H1 (cell line): ENCODE measurements at regions not wholly inside any gene's neighbourhood (a gene's known extent, or its start where the extent isn't known, plus 50 kb on each side); places are given as distances from the start of the nearest gene placed in this dataset.

ENCODE experiments used
- CTCF ChIA-PET: fragments of 300-600 bp; sonication (Branson Sonifier 250); formaldehyde crosslinking; loops from one replicate; lab custom pipeline; 2021; ENCODE audit not compliant: partially characterized antibody; lab: Charles Lee
- POLR2A ChIA-PET: fragments of 300-600 bp; sonication (Branson Sonifier 250); formaldehyde crosslinking; loops from one replicate; lab custom pipeline; 2021; ENCODE audit warnings: inconsistent platforms; ENCODE audit not compliant: partially characterized antibody; lab: Charles Lee
- DNase-seq, 2 experiments: peaks; one replicate each; pipeline versions ENCODE4 v3.0.0 to v3.0.0-alpha.2; 2010 to 2022; ENCODE audit warnings: low spot score in 2 of 2, low read depth in 1 of 2, mixed read lengths in 1 of 2
- FAIRE-seq: peaks from 2 replicates; lab custom pipeline; 2011; peaks lifted over from hg19 to GRCh38; lab: Jason Lieb, UNC
- H2AFZ ChIP-seq: 2 replicates; pipeline ENCODE4 v1.8.1; 2012; ENCODE audit warnings: low read length, inconsistent platforms
- H2AK5ac ChIP-seq: 2 replicates; pipeline ENCODE4 v1.6.1; 2013; ENCODE audit warnings: low read depth, low read length
- H2BK120ac ChIP-seq: replicated peaks from 2 replicates; pipeline ENCODE3; 2013; ENCODE audit warnings: low read depth, low read length, inconsistent platforms
- H2BK12ac ChIP-seq: 2 replicates; pipeline ENCODE4 v1.6.1; 2013; ENCODE audit warnings: low read depth, low read length
- H2BK15ac ChIP-seq: 2 replicates; pipeline ENCODE4 v1.6.1; 2013; ENCODE audit warnings: low read length
- H2BK20ac ChIP-seq: 2 replicates; pipeline ENCODE4 v1.6.1; 2013; ENCODE audit warnings: low read length
- H2BK5ac ChIP-seq: 2 replicates; pipeline ENCODE4 v1.6.1; 2013; ENCODE audit warnings: low read depth, low read length
- H3K14ac ChIP-seq: 2 replicates; pipeline ENCODE4 v1.6.1; 2013; ENCODE audit warnings: inconsistent platforms; ENCODE audit not compliant: insufficient read length
- H3K18ac ChIP-seq: 2 replicates; pipeline ENCODE4 v1.6.1; 2013; ENCODE audit warnings: low read length; ENCODE audit errors: extremely low read depth
- H3K23ac ChIP-seq: 2 replicates; pipeline ENCODE4 v1.6.1; 2013; ENCODE audit warnings: inconsistent platforms; ENCODE audit not compliant: insufficient read length
- H3K23me2 ChIP-seq: 2 replicates; pipeline ENCODE4 v1.6.1; 2013; ENCODE audit warnings: low read depth, low read length
- H3K27ac ChIP-seq: 2 replicates; pipeline ENCODE4 v1.6.1; 2011; ENCODE audit warnings: low read depth, low read length, inconsistent platforms
- H3K27me3 ChIP-seq, 4 experiments: replicated peaks in 1 of 4; 1 replicate in 1 of 4; 2 replicates in 3 of 4; pipeline versions ENCODE4 v1.6.1 to v1.8.1; 2011 to 2013; ENCODE audit warnings: low read length in 3 of 4, mild to moderate bottlenecking in 3 of 4, inconsistent platforms in 2 of 4, mixed read lengths in 2 of 4, moderate library complexity in 1 of 4; ENCODE audit not compliant: control insufficient read depth in 3 of 4, insufficient read depth in 3 of 4; ENCODE audit errors: extremely low read depth in 1 of 4
- H3K36me3 ChIP-seq, 4 experiments: 2 replicates each; pipeline versions ENCODE4 v1.6.1 to v1.8.1; 2011 to 2013; ENCODE audit warnings: mild to moderate bottlenecking in 4 of 4, low read length in 3 of 4, moderate library complexity in 2 of 4, control low read depth in 1 of 4, inconsistent platforms in 1 of 4; ENCODE audit not compliant: insufficient read depth in 4 of 4, control insufficient read depth in 2 of 4
- H3K4ac ChIP-seq: replicated peaks from 2 replicates; pipeline ENCODE3; 2013; ENCODE audit warnings: low read length, low read depth, mixed read lengths, inconsistent platforms; ENCODE audit not compliant: insufficient read length
- H3K4me1 ChIP-seq, 4 experiments: replicated peaks in 1 of 4; 1 replicate in 1 of 4; 2 replicates in 3 of 4; pipeline versions ENCODE4 v1.6.1 to v1.8.1; 2011 to 2013; ENCODE audit warnings: low read length in 3 of 4, inconsistent platforms in 2 of 4, mixed read lengths in 1 of 4; ENCODE audit not compliant: insufficient read depth in 4 of 4, control insufficient read depth in 3 of 4
- H3K4me2 ChIP-seq, 2 experiments: 2 replicates each; pipeline versions ENCODE4 v1.6.1 to v1.8.1; 2011 to 2013; ENCODE audit warnings: low read depth in 2 of 2, low read length in 2 of 2, control low read depth in 1 of 2, inconsistent platforms in 1 of 2, mild to moderate bottlenecking in 1 of 2; ENCODE audit not compliant: insufficient read depth in 1 of 2
- H3K4me3 ChIP-seq, 4 experiments: fragments of 200-600, 300-600 bp in 1 of 4; sonication (generic), shearing (Covaris generic), sonication (Bioruptor Twin) in 1 of 4; 2 replicates each; pipeline versions ENCODE4 v1.5.1 to v1.8.1; 2011 to 2016; ENCODE audit warnings: low read length in 4 of 4, low read depth in 3 of 4, control low read depth in 2 of 4, inconsistent platforms in 2 of 4, mild to moderate bottlenecking in 2 of 4, mixed read lengths in 1 of 4, moderate library complexity in 1 of 4; ENCODE audit not compliant: insufficient read depth in 2 of 4; ENCODE audit errors: extremely low read depth in 1 of 4
- H3K56ac ChIP-seq: replicated peaks from 2 replicates; pipeline ENCODE3; 2013; ENCODE audit warnings: low read depth, mild to moderate bottlenecking, mixed read lengths, low read length, inconsistent platforms; ENCODE audit not compliant: insufficient read length
- H3K79me1 ChIP-seq: 2 replicates; pipeline ENCODE4 v1.6.1; 2013; ENCODE audit warnings: low read depth, low read length, control low read depth
- H3K79me2 ChIP-seq, 2 experiments: 2 replicates each; pipeline versions ENCODE4 v1.6.1 to v1.8.1; 2012 to 2013; ENCODE audit warnings: low read length in 2 of 2, mild to moderate bottlenecking in 2 of 2, inconsistent platforms in 1 of 2; ENCODE audit not compliant: insufficient read depth in 2 of 2, control insufficient read depth in 1 of 2
- H3K9ac ChIP-seq, 4 experiments: replicated peaks in 1 of 4; 1 replicate in 1 of 4; 2 replicates in 3 of 4; pipeline versions ENCODE4 v1.6.1 to v1.8.1; 2011 to 2013; ENCODE audit warnings: low read depth in 3 of 4, low read length in 3 of 4, control low read depth in 2 of 4, mild to moderate bottlenecking in 2 of 4, moderate library complexity in 2 of 4, inconsistent platforms in 1 of 4; ENCODE audit errors: extremely low read depth in 1 of 4
- H3K9me3 ChIP-seq, 2 experiments: 2 replicates each; pipeline versions ENCODE4 v1.6.1 to v1.8.1; 2012 to 2013; ENCODE audit warnings: mild to moderate bottlenecking in 2 of 2, moderate library complexity in 2 of 2, control low read depth in 1 of 2, inconsistent platforms in 1 of 2, low read depth in 1 of 2, low read length in 1 of 2, mixed read lengths in 1 of 2; ENCODE audit not compliant: insufficient read depth in 2 of 2
- H4K20me1 ChIP-seq, 2 experiments: replicated peaks in 1 of 2; 2 replicates each; pipeline versions ENCODE3 to v1.8.1; 2011 to 2013; ENCODE audit warnings: inconsistent platforms in 2 of 2, low read length in 2 of 2, mild to moderate bottlenecking in 1 of 2; ENCODE audit not compliant: insufficient read depth in 2 of 2, control insufficient read depth in 1 of 2
- H4K5ac ChIP-seq: 2 replicates; pipeline ENCODE4 v1.6.1; 2013; ENCODE audit warnings: low read length, low read depth, mixed read lengths, inconsistent platforms; ENCODE audit not compliant: insufficient read length
- H4K8ac ChIP-seq: 2 replicates; pipeline ENCODE4 v1.8.0; 2013; ENCODE audit warnings: mild to moderate bottlenecking, moderate library complexity, low read length, inconsistent platforms; ENCODE audit not compliant: insufficient read depth; ENCODE audit errors: extremely low read depth
- H4K91ac ChIP-seq: replicated peaks from 2 replicates; pipeline ENCODE3; 2013; ENCODE audit warnings: low read length, mixed read lengths, inconsistent platforms; ENCODE audit not compliant: insufficient read length
- CEBPB ChIP-seq: IDR thresholded peaks from 2 replicates; pipeline ENCODE4 v1.6.1; 2012; ENCODE audit warnings: low read depth, low read length
- JUN ChIP-seq: IDR thresholded peaks from 2 replicates; pipeline ENCODE4 v1.6.1; 2011; ENCODE audit warnings: low read depth, mild to moderate bottlenecking, improper control_type of control experiment, low read length
- KDM1A ChIP-seq: fragments of 200-600, 300-600 bp; sonication (generic); IDR thresholded peaks from 2 replicates; pipeline ENCODE4 v1.7.1; 2016; ENCODE audit warnings: mild to moderate bottlenecking, low read length, borderline replicate concordance
- MAFK ChIP-seq: IDR thresholded peaks from 2 replicates; pipeline ENCODE4 v1.6.1; 2012; ENCODE audit warnings: low read depth, mild to moderate bottlenecking, improper control_type of control experiment, low read length
- POU5F1 ChIP-seq: IDR thresholded peaks from 2 replicates; pipeline ENCODE4 v1.6.1; 2011; ENCODE audit warnings: low read depth, mild to moderate bottlenecking, low read length, moderate library complexity
- RNF2 ChIP-seq: fragments of 200-900, 300-1000 bp; sonication (generic); IDR thresholded peaks from 2 replicates; pipeline ENCODE4 v1.7.1; 2016; ENCODE audit warnings: borderline replicate concordance, low read depth, mild to moderate bottlenecking, antibody characterized with exemption, low read length; ENCODE audit not compliant: poor library complexity, severe bottlenecking; ENCODE audit errors: missing control alignments
- RXRA ChIP-seq: IDR thresholded peaks from 2 replicates; pipeline ENCODE4 v1.6.1; 2011; ENCODE audit warnings: low read depth, mild to moderate bottlenecking, low read length, moderate library complexity; ENCODE audit not compliant: insufficient read depth
- SAP30 ChIP-seq: fragments of 300-600 bp; sonication (generic); IDR thresholded peaks from 2 replicates; pipeline ENCODE4 v1.7.1; 2012; ENCODE audit warnings: low read length, moderate library complexity, mild to moderate bottlenecking, inconsistent platforms; ENCODE audit not compliant: insufficient read depth, insufficient replicate concordance
- SP1 ChIP-seq: IDR thresholded peaks from 2 replicates; pipeline ENCODE4 v1.6.1; 2011; ENCODE audit warnings: low read depth, low read length
- SP4 ChIP-seq: IDR thresholded peaks from 2 replicates; pipeline ENCODE4 v1.6.1; 2012; ENCODE audit warnings: low read length, inconsistent platforms
- SRF ChIP-seq: IDR thresholded peaks from 2 replicates; pipeline ENCODE4 v1.6.1; 2011; ENCODE audit warnings: mild to moderate bottlenecking, low read depth, low read length, moderate library complexity
- TCF12 ChIP-seq: IDR thresholded peaks from 2 replicates; pipeline ENCODE4 v1.6.1; 2011; ENCODE audit warnings: low read depth, mild to moderate bottlenecking, low read length
- TEAD4 ChIP-seq: IDR thresholded peaks from 2 replicates; pipeline ENCODE4 v1.6.1; 2012; ENCODE audit warnings: low read depth, low read length, inconsistent platforms, mixed read lengths
- YY1 ChIP-seq: IDR thresholded peaks from 2 replicates; pipeline ENCODE4 v1.6.1; 2011; ENCODE audit warnings: low read depth, mild to moderate bottlenecking, low read length
- ZNF274 ChIP-seq: IDR thresholded peaks from 2 replicates; pipeline ENCODE4 v1.7.0; 2012; ENCODE audit warnings: low read length, borderline replicate concordance; ENCODE audit errors: extremely low read depth
- WGBS, 2 experiments: shearing (Covaris generic) in 1 of 2; methylation state at CpG; one replicate each; pipeline versions ENCODE4 v1.1.6 to v1.1.7; 2013 to 2015; ENCODE audit warnings: low lambda C conversion rate in 2 of 2, mixed read lengths in 2 of 2, inconsistent platforms in 1 of 2, low coverage in 1 of 2, missing lambda C conversion rate in 1 of 2; ENCODE audit not compliant: insufficient replicate concordance in 2 of 2, insufficient coverage in 1 of 2, insufficient read length in 1 of 2; ENCODE audit errors: extremely low coverage in 1 of 2, missing lambda C conversion rate in 1 of 2; 5-methylcytosine and 5-hydroxymethylcytosine counted together

DNA sequence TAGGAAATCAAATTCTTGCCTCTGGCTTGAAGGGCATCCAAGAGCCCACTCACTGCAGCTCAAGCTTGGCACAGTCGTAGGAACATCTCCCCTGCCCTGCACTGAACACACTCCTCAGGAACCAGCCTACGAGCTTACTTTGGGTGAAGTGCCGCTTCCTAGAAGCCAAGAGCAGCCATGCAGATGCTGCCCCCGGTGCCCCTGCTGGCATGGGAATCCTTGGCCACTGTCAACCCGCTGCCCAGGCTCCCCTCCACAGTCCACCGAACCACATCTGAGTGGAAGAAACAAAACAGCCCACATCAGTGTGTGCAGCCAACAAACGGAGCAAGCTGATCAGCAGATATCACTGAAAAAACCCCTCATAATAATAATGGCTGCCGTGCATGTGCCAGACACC, 89.8 kb downstream of the TMEM215 start:
- no peaks in the 10 kb centered on the region for H3K9me3 ChIP-seq
- H2AK5ac ChIP-seq = no peak overlapping the region
- H2BK15ac ChIP-seq = no peak overlapping the region
- no peak overlapping the region for H3K27ac ChIP-seq
- H4K20me1 ChIP-seq = no peaks in the 10 kb centered on the region
- POLR2A ChIA-PET = no interaction called here
- H2BK12ac ChIP-seq = no peak overlapping the region
- no peak for FAIRE-seq
- 92% methylated on average over 8 of the region's 8 CpGs; no CpG with 5 or more reads in 1 of the 2 experiments for WGBS, 2 experiments
- no peak overlapping the region for H3K14ac ChIP-seq
- H3K9ac ChIP-seq = no peak overlapping the region
- H3K4me3 ChIP-seq = no peak overlapping the region
- H2AFZ ChIP-seq = no peak overlapping the region
- H3K79me1 ChIP-seq = no peaks in the 10 kb centered on the region
- no peak overlapping the region for H4K8ac ChIP-seq
- H3K4me1 ChIP-seq = no peaks in the 10 kb centered on the region
- no peak overlapping the region for H2BK20ac ChIP-seq
- H3K23me2 ChIP-seq = no peaks in the 10 kb centered on the region; the same call in 1 of the 2 replicates
- H3K4me2 ChIP-seq = no peak overlapping the region
- H3K18ac ChIP-seq = no peak overlapping the region
- no peaks in the 10 kb centered on the region for H3K27me3 ChIP-seq
- H2BK5ac ChIP-seq = no peak overlapping the region
- no peak for DNase-seq
- H3K56ac ChIP-seq = no peak overlapping the region
- no peak overlapping the region for H2BK120ac ChIP-seq
- CTCF ChIA-PET = interaction anchor here (1.2 kb wide), 1 partner anchor 14 kb away, joined by 5 read pairs; no protein-coding TSS in a partner anchor
- no peak overlapping the region for H3K23ac ChIP-seq
- H4K91ac ChIP-seq = no peak overlapping the region
- no peak overlapping the region for H4K5ac ChIP-seq
- no peaks in the 10 kb centered on the region for H3K79me2 ChIP-seq
- H3K4ac ChIP-seq = no peak overlapping the region
- no peaks in the 10 kb centered on the region for H3K36me3 ChIP-seq
- TF ChIP-seq CEBPB (no peak), SRF (no peak), YY1 (no peak), SP1 (no peak), SP4 (no peak), ZNF274 (no peak), MAFK (no peak), SAP30 (no peak), RNF2 (no peak), JUN (no peak), TCF12 (no peak), POU5F1 (no peak), TEAD4 (no peak), KDM1A (no peak), RXRA (no peak)
